ENCODE measurements at regions not wholly inside any gene's neighbourhood (a gene's known extent, or its start where the extent isn't known, plus 50 kb on each side); places are given as distances from the start of the nearest gene placed in this dataset.

- TF ChIP-seq GATA2 (IDR thresholded peaks at IDR 0.05; ENCODE audit: low read depth, low read length) (no peak), GATA3 (IDR thresholded peaks at IDR 0.05; ENCODE audit: low read depth, low read length) (no peak)
These were observed 371.8 kb upstream of the GALNTL6 start for GRCh38 chr4:171441300-171441941.

Data from SH-SY5Y (cell line).